Parathyroid adenoma (tissue), 2 donors: ENCODE measurements at regions not wholly inside any gene's neighbourhood (a gene's known extent, or its start where the extent isn't known, plus 50 kb on each side); places are given as distances from the start of the nearest gene placed in this dataset.

Experiments
- H2AFZ ChIP-seq: fragments of 300-600 bp; sonication (generic); one replicate; pipeline ENCODE4 v1.7.0; 2017; ENCODE audit warnings: antibody characterized with exemption, mild to moderate bottlenecking
- H3K27ac ChIP-seq: fragments of 300-600 bp; sonication (generic); one replicate; pipeline ENCODE4 v1.7.0; 2017
- H3K27me3 ChIP-seq: fragments of 300-600 bp; sonication (generic); one replicate; pipeline ENCODE4 v1.7.0; 2017; ENCODE audit warnings: low read length; ENCODE audit not compliant: control insufficient read depth, insufficient read depth
- H3K36me3 ChIP-seq: fragments of 300-600 bp; sonication (generic); one replicate; pipeline ENCODE4 v1.7.0; 2017; ENCODE audit warnings: low read length; ENCODE audit not compliant: control insufficient read depth, insufficient read depth
- H3K4me1 ChIP-seq: fragments of 300-600 bp; sonication (generic); one replicate; pipeline ENCODE4 v1.7.0; 2017; ENCODE audit warnings: control low read depth
- H3K4me2 ChIP-seq: fragments of 300-600 bp; sonication (generic); one replicate; pipeline ENCODE4 v1.7.0; 2017; ENCODE audit warnings: low read length
- H3K4me3 ChIP-seq: fragments of 300-600 bp; sonication (generic); one replicate; pipeline ENCODE4 v1.7.0; 2017; ENCODE audit warnings: low read depth, low read length
- H3K79me2 ChIP-seq: fragments of 300-600 bp; sonication (generic); one replicate; pipeline ENCODE4 v1.7.0; 2017; ENCODE audit warnings: control low read depth
- H3K9ac ChIP-seq: fragments of 300-600 bp; sonication (generic); one replicate; pipeline ENCODE4 v1.7.0; 2017; ENCODE audit warnings: mild to moderate bottlenecking
- H3K9me3 ChIP-seq: fragments of 300-600 bp; sonication (generic); one replicate; pipeline ENCODE4 v1.7.0; 2017; ENCODE audit warnings: low read length; ENCODE audit not compliant: control insufficient read depth
- TF ChIP-seq, protein P1 (sequence below): fragments of 300-600 bp; sonication (generic); IDR thresholded peaks from one replicate; pipeline ENCODE4 v1.7.0; 2017; ENCODE audit warnings: antibody characterized with exemption, mild to moderate bottlenecking
- donor health status: primary hyperparathyroidism.

DNA sequence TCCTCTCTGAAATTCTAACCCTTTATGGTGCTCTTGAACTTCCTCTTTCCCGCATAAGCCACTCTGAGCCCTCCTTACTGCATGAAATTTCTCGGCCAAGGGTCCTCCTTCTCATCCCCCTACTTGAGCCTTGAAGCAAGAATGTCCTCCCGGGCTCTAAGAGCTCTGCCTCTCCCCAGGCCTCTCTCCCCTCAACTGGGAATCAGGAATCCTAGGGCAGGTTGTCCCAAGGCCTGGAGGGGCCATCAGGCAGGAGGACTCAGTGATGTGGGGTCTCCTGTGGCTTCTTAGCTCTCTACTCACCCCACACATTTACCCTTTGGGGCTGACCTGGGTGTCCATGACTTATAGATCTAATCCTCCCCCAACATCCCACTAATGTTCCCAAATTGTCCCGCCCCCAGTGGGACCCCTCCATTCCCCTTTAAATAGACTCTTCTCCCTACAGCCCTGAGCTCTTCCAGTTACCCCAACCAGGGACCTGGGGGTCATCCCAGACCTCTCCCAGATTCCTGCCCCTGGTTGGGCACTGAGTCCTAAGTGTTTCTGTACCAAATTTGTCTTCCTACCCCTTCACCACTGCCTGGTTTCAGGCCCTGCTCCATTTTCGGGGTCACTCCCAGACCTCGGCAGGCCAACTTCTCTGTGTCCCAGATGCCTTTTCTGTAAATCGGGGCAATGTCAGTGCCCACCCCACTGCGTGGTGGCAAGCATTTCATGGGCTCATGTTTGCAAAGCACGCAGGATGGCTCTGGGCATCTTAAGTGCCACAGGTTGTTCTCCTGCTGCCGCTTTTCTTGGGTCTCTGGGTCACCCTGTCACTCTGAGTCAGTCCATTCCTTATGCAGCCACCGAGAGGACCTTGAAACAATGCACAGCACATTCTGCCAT lies 171.2 kb downstream of the ASB1 start:
- TF ChIP-seq, protein P1, sequence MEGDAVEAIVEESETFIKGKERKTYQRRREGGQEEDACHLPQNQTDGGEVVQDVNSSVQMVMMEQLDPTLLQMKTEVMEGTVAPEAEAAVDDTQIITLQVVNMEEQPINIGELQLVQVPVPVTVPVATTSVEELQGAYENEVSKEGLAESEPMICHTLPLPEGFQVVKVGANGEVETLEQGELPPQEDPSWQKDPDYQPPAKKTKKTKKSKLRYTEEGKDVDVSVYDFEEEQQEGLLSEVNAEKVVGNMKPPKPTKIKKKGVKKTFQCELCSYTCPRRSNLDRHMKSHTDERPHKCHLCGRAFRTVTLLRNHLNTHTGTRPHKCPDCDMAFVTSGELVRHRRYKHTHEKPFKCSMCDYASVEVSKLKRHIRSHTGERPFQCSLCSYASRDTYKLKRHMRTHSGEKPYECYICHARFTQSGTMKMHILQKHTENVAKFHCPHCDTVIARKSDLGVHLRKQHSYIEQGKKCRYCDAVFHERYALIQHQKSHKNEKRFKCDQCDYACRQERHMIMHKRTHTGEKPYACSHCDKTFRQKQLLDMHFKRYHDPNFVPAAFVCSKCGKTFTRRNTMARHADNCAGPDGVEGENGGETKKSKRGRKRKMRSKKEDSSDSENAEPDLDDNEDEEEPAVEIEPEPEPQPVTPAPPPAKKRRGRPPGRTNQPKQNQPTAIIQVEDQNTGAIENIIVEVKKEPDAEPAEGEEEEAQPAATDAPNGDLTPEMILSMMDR, result no peak
- Histone ChIP-seq H3K4me2 (no peak overlapping the region), H3K4me3 (no peak overlapping the region), H3K9ac (no peak overlapping the region), H3K27me3 (no peaks in the 10 kb centered on the region), H3K4me1 (no peaks in the 10 kb centered on the region), H3K79me2 (no peaks in the 10 kb centered on the region), H3K27ac (no peak overlapping the region), H2AFZ (no peak overlapping the region), H3K36me3 (no peaks in the 10 kb centered on the region), H3K9me3 (no peaks in the 10 kb centered on the region)

DNA sequence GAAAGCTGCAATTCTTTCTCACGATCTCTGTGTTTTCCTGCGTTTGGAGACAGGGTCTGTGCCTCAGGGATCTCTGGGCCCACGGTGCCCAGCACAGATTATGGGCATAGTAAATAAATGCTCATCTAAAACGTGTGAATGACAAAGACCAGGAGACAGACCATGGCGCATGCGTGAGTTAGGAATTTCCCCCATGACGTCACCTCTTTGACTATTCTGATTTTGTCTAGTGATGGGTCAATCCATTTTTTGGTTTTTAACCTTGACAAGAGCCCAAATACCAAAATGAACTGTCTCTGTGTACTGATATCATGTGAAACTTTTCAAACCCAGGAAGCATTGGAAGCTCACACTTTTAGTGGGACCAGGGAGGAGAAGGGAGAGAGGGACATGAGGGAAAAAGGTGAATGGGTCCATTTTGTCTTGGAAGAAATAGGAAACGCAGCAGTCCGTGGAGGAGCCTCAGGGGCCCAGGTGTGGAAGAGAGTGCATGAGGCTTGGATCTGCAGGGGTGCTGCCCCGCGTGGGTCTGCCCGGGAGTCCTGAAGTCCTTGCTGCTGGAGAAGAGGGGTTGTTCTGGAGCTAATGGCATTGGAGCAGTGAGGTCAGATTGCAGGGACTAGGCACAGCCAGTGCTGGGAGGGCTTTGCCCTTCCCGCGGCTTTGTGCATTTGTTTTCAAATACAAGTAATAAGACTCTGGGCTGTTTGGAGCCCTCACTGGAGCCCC lies 172.2 kb downstream of the ASB1 start:
- Histone ChIP-seq H3K27ac (no peak overlapping the region), H3K9me3 (no peaks in the 10 kb centered on the region), H3K4me3 (no peak overlapping the region), H3K9ac (no peak overlapping the region), H3K79me2 (no peaks in the 10 kb centered on the region), H3K36me3 (no peaks in the 10 kb centered on the region), H3K4me1 (no peaks in the 10 kb centered on the region), H3K4me2 (no peak overlapping the region), H2AFZ (no peak overlapping the region), H3K27me3 (no peaks in the 10 kb centered on the region)
- TF ChIP-seq, protein P1, result no peak

DNA sequence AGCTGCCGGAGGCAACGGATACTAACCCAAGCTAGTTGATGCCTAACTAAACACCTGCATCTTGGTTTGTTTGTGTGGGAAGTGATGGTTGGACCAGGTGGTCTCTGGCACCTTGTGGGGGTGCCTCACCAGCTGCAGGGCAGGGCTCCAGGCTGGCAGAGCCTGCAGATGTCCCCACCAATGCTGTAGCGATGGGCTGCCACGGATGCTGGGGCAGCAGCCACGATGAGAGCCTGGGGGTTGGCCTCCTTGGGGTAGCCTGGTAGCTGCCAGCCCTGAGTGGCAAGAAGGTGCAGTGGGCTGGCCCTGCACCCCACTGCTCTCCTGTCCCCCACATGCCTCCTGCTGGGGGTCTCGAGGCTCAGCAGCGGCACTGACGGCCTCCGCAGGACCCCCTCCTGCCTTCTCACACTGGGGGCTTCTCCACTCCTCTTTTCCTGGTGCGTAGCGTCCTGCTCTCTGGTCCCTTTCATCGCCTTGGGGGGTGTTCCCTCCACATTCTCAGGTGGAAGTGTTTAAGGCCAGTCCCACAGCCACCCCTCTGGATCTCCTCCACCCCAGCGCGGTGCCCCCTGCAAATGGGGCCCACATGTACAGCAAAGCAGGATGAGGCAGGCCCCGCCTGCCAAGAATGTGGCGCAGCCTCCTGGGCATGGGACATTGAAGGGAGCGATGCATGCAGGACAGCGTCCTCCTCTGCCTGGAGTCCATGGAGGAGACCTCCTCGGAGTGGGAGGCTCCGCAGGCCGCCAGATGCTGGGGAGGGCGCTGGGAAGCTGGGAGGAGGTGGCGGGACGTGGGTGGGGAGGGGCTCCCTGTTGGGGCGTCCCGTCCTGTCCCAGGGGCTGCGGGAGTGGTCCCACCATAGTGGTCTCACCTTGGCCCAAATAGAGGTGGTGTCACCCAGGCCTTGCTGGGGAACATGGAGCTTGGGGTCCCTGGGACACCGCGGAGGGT lies 173.1 kb downstream of the ASB1 start:
- no peaks in the 10 kb centered on the region for H3K36me3 ChIP-seq
- no peaks in the 10 kb centered on the region for H3K27me3 ChIP-seq
- no peak overlapping the region for H3K4me2 ChIP-seq
- TF ChIP-seq, protein P1, result no peak
- H3K9ac ChIP-seq, result no peak overlapping the region
- H3K79me2 ChIP-seq, result no peaks in the 10 kb centered on the region
- H3K27ac ChIP-seq, result no peak overlapping the region
- H2AFZ ChIP-seq, result no peak overlapping the region
- no peaks in the 10 kb centered on the region for H3K9me3 ChIP-seq
- H3K4me3 ChIP-seq, result no peak overlapping the region
- H3K4me1 ChIP-seq, result no peaks in the 10 kb centered on the region

DNA sequence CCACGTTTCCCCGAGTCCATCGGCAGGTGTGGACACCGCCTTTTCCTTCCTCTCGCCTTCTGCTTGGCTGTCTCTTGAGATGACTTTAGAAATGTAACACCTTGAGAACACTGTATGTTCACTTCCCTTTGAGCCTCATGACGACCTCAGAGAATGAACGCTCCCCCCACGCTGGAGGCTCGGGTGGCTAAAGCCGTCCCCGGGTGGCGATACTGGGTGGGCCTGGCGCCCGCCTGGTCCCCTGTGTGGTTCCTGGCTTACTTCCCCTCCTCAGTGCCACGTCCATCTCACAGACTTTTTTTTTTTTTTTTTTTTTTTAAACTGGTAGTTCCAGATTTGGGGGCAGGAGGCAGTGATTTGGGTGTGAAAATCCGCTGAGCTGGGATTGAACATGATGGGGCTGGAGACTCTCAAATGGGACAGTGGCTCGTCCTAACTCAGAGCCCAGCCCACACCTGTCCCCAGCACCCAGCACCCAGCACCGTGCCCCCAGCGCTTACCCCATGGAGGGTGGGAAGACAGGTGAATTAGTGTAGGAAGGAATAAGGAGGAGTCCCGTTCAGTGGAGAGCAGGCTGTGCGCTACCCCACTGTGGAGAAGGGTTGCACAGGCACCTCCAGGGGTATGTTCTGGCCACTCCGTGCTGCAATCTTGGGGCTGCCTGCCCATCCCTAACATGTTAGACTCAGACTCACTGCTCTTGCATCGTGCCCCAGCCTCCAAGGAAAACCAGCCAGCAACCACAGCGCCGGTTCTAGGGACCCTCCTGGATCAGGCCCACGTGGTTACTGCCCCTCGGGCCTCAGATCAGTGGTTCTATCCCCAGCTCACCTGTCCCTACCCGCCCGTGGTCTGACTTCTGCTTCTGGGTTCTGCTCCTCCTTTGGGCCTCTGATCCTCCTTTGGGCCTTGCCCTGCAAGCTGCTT lies 174.0 kb downstream of the ASB1 start:
- H3K9ac ChIP-seq, result no peak overlapping the region
- H3K79me2 ChIP-seq, result no peaks in the 10 kb centered on the region

More for the DNA sequence above, 174.0 kb downstream of the ASB1 start:
- Histone ChIP-seq H3K4me1 (no peaks in the 10 kb centered on the region), H3K36me3 (no peaks in the 10 kb centered on the region), H3K9me3 (no peaks in the 10 kb centered on the region), H3K4me2 (no peak overlapping the region), H3K4me3 (no peak overlapping the region), H3K27ac (no peak overlapping the region), H2AFZ (no peak overlapping the region), H3K27me3 (no peaks in the 10 kb centered on the region)
- TF ChIP-seq, protein P1, result no peak
